ENCODE measurements at regions not wholly inside any gene's neighbourhood (a gene's known extent, or its start where the extent isn't known, plus 50 kb on each side); places are given as distances from the start of the nearest gene placed in this dataset.

DNA sequence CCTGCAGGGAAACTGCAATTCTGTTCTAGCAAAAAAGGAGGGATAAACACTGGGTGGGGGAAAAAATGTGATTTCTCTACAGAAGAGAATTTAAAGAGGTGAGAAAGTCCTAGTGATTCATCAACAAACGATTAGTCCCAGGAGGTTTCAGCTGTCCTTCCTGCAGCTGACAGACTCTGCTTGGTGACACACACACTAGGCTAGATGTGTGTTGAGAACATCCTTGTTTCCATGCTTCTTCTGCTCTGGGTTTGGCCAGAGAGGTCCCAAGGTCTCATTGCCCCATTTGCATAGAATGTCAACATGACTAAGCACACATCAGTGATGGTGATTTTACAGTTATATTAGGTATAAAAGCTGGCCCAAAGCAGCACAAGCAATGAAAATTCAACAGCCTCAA is 258.3 kb downstream of the NFATC2 start:
- H3K27me3 ChIP-seq (ENCODE audit: insufficient read depth) = 0 out of 2 replicates have a peak, but pooled peaks cover 4% of the 10 kb centered on the region
- DNase-seq = no peak
- WGBS (ENCODE audit: low lambda C conversion rate) = 50% methylated on average over 1 of the region's 1 CpG

DNA sequence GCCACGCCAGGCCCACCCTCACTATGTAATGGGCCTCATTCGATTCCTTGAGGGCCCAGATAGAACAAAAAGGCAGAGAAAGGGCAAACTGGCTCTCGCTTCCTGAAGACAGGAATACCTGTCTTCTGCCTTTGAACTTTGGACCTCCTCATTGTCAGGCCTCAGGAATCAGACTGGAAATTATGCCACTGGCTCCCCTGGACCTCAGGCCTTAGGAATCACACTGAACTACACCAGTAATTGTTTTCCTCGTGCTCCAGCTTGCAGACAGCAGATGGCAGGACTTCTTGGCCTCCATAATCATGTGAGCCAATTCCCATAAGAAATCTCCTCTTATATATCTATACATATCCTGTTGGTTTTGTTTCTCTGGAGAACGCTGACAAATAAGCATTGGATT is 258.6 kb upstream of the KCNG1 start:
- Histone ChIP-seq H3K4me1 (ENCODE audit: control insufficient read depth in 1 of 2, insufficient read depth in 2 of 2, low read depth in 1 of 2, low read length in 1 of 2) (peaks cover 0 to 9% of the 10 kb centered on the region in 2 experiments; a peak in 1 of 4 replicates), H3K9me3 (no peaks in the 10 kb centered on the region), H3K27me3 (ENCODE audit: insufficient read depth) (0 out of 2 replicates have a peak, but pooled peaks cover 4% of the 10 kb centered on the region), H3K4me3 (ENCODE audit: low read depth in 2 of 2, low read length in 1 of 2) (no peak overlapping the region), H3K4me2 (no peak overlapping the region), H3K27ac (ENCODE audit: low read depth in 2 of 2, low read length in 1 of 2) (no peak overlapping the region), H3K9ac (no peak overlapping the region), H3K36me3 (replicated peaks in 1 of 2; ENCODE audit: control insufficient read depth in 1 of 2, insufficient read depth in 2 of 2, low read length in 1 of 2) (no peaks in the 10 kb centered on the region), H3K9me2 (no peaks in the 10 kb centered on the region), H3F3A (replicated peaks; ENCODE audit: insufficient read depth) (no peaks in the 10 kb centered on the region), H3K79me2 (ENCODE audit: insufficient read depth) (no peaks in the 10 kb centered on the region), H2AFZ (ENCODE audit: low read depth) (no peak overlapping the region), H4K20me1 (ENCODE audit: insufficient read depth) (no peaks in the 10 kb centered on the region)
- 56% methylated on average over 5 of the region's 5 CpGs for WGBS (ENCODE audit: low lambda C conversion rate)
- ChIA-PET CTCF (interaction anchor here (1.2 kb wide), 1 partner anchor 15 kb away, joined by 3 read pairs; no protein-coding TSS in a partner anchor), POLR2A (no interaction called here)
- no peak for DNase-seq
- TF ChIP-seq CHD2 (IDR thresholded peaks at IDR 0.05; ENCODE audit: low read length, partially characterized antibody) (no peak), SIN3A (IDR thresholded peaks at IDR 0.05; ENCODE audit: borderline replicate concordance, low read depth, low read length) (no peak), EZH2phosphoT487 (IDR thresholded peaks at IDR 0.05; ENCODE audit: borderline replicate concordance, low read depth) (no peak)
- TF ChIP-seq, protein P1, sequence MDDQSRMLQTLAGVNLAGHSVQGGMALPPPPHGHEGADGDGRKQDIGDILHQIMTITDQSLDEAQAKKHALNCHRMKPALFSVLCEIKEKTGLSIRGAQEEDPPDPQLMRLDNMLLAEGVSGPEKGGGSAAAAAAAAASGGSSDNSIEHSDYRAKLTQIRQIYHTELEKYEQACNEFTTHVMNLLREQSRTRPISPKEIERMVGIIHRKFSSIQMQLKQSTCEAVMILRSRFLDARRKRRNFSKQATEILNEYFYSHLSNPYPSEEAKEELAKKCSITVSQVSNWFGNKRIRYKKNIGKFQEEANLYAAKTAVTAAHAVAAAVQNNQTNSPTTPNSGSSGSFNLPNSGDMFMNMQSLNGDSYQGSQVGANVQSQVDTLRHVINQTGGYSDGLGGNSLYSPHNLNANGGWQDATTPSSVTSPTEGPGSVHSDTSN (IDR thresholded peaks at IDR 0.05) = no peak
- TF ChIP-seq, protein P2, sequence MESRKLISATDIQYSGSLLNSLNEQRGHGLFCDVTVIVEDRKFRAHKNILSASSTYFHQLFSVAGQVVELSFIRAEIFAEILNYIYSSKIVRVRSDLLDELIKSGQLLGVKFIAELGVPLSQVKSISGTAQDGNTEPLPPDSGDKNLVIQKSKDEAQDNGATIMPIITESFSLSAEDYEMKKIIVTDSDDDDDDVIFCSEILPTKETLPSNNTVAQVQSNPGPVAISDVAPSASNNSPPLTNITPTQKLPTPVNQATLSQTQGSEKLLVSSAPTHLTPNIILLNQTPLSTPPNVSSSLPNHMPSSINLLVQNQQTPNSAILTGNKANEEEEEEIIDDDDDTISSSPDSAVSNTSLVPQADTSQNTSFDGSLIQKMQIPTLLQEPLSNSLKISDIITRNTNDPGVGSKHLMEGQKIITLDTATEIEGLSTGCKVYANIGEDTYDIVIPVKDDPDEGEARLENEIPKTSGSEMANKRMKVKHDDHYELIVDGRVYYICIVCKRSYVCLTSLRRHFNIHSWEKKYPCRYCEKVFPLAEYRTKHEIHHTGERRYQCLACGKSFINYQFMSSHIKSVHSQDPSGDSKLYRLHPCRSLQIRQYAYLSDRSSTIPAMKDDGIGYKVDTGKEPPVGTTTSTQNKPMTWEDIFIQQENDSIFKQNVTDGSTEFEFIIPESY (IDR thresholded peaks at IDR 0.05; ENCODE audit: borderline replicate concordance, low read depth) = no peak
- TF ChIP-seq, protein P3, sequence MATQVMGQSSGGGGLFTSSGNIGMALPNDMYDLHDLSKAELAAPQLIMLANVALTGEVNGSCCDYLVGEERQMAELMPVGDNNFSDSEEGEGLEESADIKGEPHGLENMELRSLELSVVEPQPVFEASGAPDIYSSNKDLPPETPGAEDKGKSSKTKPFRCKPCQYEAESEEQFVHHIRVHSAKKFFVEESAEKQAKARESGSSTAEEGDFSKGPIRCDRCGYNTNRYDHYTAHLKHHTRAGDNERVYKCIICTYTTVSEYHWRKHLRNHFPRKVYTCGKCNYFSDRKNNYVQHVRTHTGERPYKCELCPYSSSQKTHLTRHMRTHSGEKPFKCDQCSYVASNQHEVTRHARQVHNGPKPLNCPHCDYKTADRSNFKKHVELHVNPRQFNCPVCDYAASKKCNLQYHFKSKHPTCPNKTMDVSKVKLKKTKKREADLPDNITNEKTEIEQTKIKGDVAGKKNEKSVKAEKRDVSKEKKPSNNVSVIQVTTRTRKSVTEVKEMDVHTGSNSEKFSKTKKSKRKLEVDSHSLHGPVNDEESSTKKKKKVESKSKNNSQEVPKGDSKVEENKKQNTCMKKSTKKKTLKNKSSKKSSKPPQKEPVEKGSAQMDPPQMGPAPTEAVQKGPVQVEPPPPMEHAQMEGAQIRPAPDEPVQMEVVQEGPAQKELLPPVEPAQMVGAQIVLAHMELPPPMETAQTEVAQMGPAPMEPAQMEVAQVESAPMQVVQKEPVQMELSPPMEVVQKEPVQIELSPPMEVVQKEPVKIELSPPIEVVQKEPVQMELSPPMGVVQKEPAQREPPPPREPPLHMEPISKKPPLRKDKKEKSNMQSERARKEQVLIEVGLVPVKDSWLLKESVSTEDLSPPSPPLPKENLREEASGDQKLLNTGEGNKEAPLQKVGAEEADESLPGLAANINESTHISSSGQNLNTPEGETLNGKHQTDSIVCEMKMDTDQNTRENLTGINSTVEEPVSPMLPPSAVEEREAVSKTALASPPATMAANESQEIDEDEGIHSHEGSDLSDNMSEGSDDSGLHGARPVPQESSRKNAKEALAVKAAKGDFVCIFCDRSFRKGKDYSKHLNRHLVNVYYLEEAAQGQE (IDR thresholded peaks at IDR 0.05; ENCODE audit: low read depth, low read length) = no peak

More for the DNA sequence above, 258.3 kb downstream of the NFATC2 start:
- Histone ChIP-seq H3K9ac (no peak overlapping the region), H4K20me1 (ENCODE audit: insufficient read depth) (no peaks in the 10 kb centered on the region), H2AFZ (ENCODE audit: low read depth) (no peak overlapping the region), H3K36me3 (replicated peaks in 1 of 2; ENCODE audit: control insufficient read depth in 1 of 2, insufficient read depth in 2 of 2, low read length in 1 of 2) (no peaks in the 10 kb centered on the region), H3K27ac (ENCODE audit: low read depth in 2 of 2, low read length in 1 of 2) (no peak overlapping the region), H3K9me2 (no peaks in the 10 kb centered on the region), H3K79me2 (ENCODE audit: insufficient read depth) (no peaks in the 10 kb centered on the region), H3K9me3 (no peaks in the 10 kb centered on the region), H3K4me3 (ENCODE audit: low read depth in 2 of 2, low read length in 1 of 2) (no peak overlapping the region), H3F3A (replicated peaks; ENCODE audit: insufficient read depth) (no peaks in the 10 kb centered on the region), H3K4me1 (ENCODE audit: control insufficient read depth in 1 of 2, insufficient read depth in 2 of 2, low read depth in 1 of 2, low read length in 1 of 2) (peaks cover 0 to 19% of the 10 kb centered on the region in 2 experiments; a peak in 1 of 4 replicates), H3K4me2 (no peak overlapping the region)
- ChIA-PET CTCF (interaction anchor here (1.0 to 3.7 kb wide), 3 partner anchors 8 to 291 kb away, joined by 3 to 10 read pairs (median 6); no protein-coding TSS in a partner anchor), POLR2A (no interaction called here)
- TF ChIP-seq TCF12 (IDR thresholded peaks at IDR 0.05) = no peak
- TF ChIP-seq FOXJ3 (CRISPR knock-in tag; IDR thresholded peaks at IDR 0.05) = no peak
- TF ChIP-seq, protein P4, sequence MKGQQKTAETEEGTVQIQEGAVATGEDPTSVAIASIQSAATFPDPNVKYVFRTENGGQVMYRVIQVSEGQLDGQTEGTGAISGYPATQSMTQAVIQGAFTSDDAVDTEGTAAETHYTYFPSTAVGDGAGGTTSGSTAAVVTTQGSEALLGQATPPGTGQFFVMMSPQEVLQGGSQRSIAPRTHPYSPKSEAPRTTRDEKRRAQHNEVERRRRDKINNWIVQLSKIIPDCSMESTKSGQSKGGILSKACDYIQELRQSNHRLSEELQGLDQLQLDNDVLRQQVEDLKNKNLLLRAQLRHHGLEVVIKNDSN (IDR thresholded peaks at IDR 0.05; ENCODE audit: borderline replicate concordance, low read depth) = no peak
- no peak for TF ChIP-seq SIN3A (IDR thresholded peaks at IDR 0.05; ENCODE audit: borderline replicate concordance, low read depth, low read length)
- TF ChIP-seq TAF1 (IDR thresholded peaks at IDR 0.05; ENCODE audit: borderline replicate concordance, low read depth, low read length) = no peak
- TF ChIP-seq, protein P2 (IDR thresholded peaks at IDR 0.05; ENCODE audit: borderline replicate concordance, low read depth) = no peak
- TF ChIP-seq ELF1 (IDR thresholded peaks at IDR 0.05) = no peak
- no peak for TF ChIP-seq CHD2 (IDR thresholded peaks at IDR 0.05; ENCODE audit: low read length, partially characterized antibody)
- TF ChIP-seq, protein P1 (IDR thresholded peaks at IDR 0.05) = no peak
- no peak for TF ChIP-seq POLR2AphosphoS5 (IDR thresholded peaks at IDR 0.05; ENCODE audit: low read depth, low read length)
- no peak for TF ChIP-seq RCOR1 (IDR thresholded peaks at IDR 0.05; ENCODE audit: low read length)
- no peak for TF ChIP-seq MXI1 (IDR thresholded peaks at IDR 0.05; ENCODE audit: low read depth, low read length)
- TF ChIP-seq EZH2phosphoT487 (IDR thresholded peaks at IDR 0.05; ENCODE audit: borderline replicate concordance, low read depth) = no peak

Data from SK-N-SH (cell line).